Midbrain (tissue), 1 donor: ENCODE measurements at regions not wholly inside any gene's neighbourhood (a gene's known extent, or its start where the extent isn't known, plus 50 kb on each side); places are given as distances from the start of the nearest gene placed in this dataset.
"Not testable (repeated sequence)": the region's sequence is repeated elsewhere in the genome, so short reads cannot be mapped to it uniquely, and the experiment has no call there.

Experiments
- DNase-seq: peaks from one replicate; lab custom pipeline; 2025; lab: John Stamatoyannopoulos, UW

GRCh38 chr11:37171451-37171850 is 573.4 kb upstream of the RAG2 start:
- no peak for DNase-seq

- no peak for DNase-seq
Measured at GRCh38 chr11:37170311-37170710, 572.3 kb upstream of the RAG2 start.

GRCh38 chr11:37145434-37145833 is 547.4 kb upstream of the RAG2 start:
- not testable (repeated sequence) for DNase-seq

GRCh38 chr11:37142591-37142990 is 544.6 kb upstream of the RAG2 start:
- DNase-seq, result no peak

- no peak for DNase-seq
Measured at GRCh38 chr11:37141707-37142106, 543.7 kb upstream of the RAG2 start.

GRCh38 chr11:37135606-37136005 is 537.6 kb upstream of the RAG2 start:
- not testable (repeated sequence) for DNase-seq

GRCh38 chr11:37134637-37135036 is 536.6 kb upstream of the RAG2 start:
- DNase-seq, result no peak

GRCh38 chr11:37124384-37124783 is 526.3 kb upstream of the RAG2 start:
- DNase-seq, result no peak

GRCh38 chr11:37115963-37116362 is 517.9 kb upstream of the RAG2 start:
- DNase-seq, result no peak

- no peak for DNase-seq
Measured at GRCh38 chr11:37110385-37110784, 512.3 kb upstream of the RAG2 start.

GRCh38 chr11:37109286-37109585 is 511.2 kb upstream of the RAG2 start:
- no peak for DNase-seq

- no peak for DNase-seq
Measured at GRCh38 chr11:37108436-37109285, 510.6 kb upstream of the RAG2 start.

GRCh38 chr11:37107831-37108230 is 509.8 kb upstream of the RAG2 start:
- no peak for DNase-seq

- no peak for DNase-seq
Measured at GRCh38 chr11:37107415-37107814, 509.4 kb upstream of the RAG2 start.

- DNase-seq, result no peak
Measured at GRCh38 chr11:37105427-37105826, 507.4 kb upstream of the RAG2 start.

- no peak for DNase-seq
Measured at GRCh38 chr11:37104380-37104779, 506.3 kb upstream of the RAG2 start.

GRCh38 chr11:37100008-37100407 is 502.0 kb upstream of the RAG2 start:
- DNase-seq, result no peak

- DNase-seq, result no peak
Measured at GRCh38 chr11:37092487-37092886, 494.5 kb upstream of the RAG2 start.

GRCh38 chr11:37089439-37089838 is 491.4 kb upstream of the RAG2 start:
- DNase-seq, result no peak

GRCh38 chr11:37088573-37088910 is 490.5 kb upstream of the RAG2 start:
- no peak for DNase-seq

GRCh38 chr11:37087650-37088572 is 489.9 kb upstream of the RAG2 start:
- no peak for DNase-seq

- DNase-seq, result no peak
Measured at GRCh38 chr11:37078521-37078920, 480.5 kb upstream of the RAG2 start.

- no peak for DNase-seq
Measured at GRCh38 chr11:37076866-37077265, 478.8 kb upstream of the RAG2 start.
